UCSD-AML1 (cell line): ENCODE measurements at regions not wholly inside any gene's neighbourhood (a gene's known extent, or its start where the extent isn't known, plus 50 kb on each side); places are given as distances from the start of the nearest gene placed in this dataset.
A peak's percentile ranks its signal among the peaks of the same experiment; 100 is the strongest.

Source experiments
- DNase-seq: peaks from one replicate; lab custom pipeline; 2025; ENCODE audit not compliant: unreplicated experiment; lab: John Stamatoyannopoulos, UW

- DNase-seq = no peak
These were observed 352.2 kb downstream of the FSCB start for GRCh38 chr14:44154874-44155273.

GRCh38 chr14:44154446-44154845, 352.6 kb downstream of the FSCB start:
- no peak for DNase-seq

- no peak for DNase-seq
These were observed 355.8 kb downstream of the FSCB start for GRCh38 chr14:44151130-44151820.

- peak; percentile 9 for DNase-seq
These were observed 357.5 kb downstream of the FSCB start for GRCh38 chr14:44149597-44149996.

- DNase-seq = no peak
These were observed 365.1 kb downstream of the FSCB start for GRCh38 chr14:44142006-44142405.

GRCh38 chr14:44135972-44136371, 371.1 kb downstream of the FSCB start:
- no peak for DNase-seq

- DNase-seq = no peak
These were observed 375.2 kb downstream of the FSCB start for GRCh38 chr14:44131861-44132260.

GRCh38 chr14:44113769-44114730, 393.0 kb downstream of the FSCB start:
- no peak for DNase-seq

GRCh38 chr14:44112774-44113460, 394.2 kb downstream of the FSCB start:
- DNase-seq = no peak

- DNase-seq = no peak
These were observed 398.0 kb downstream of the FSCB start for GRCh38 chr14:44109036-44109435.

- DNase-seq = no peak
These were observed 398.5 kb downstream of the FSCB start for GRCh38 chr14:44108601-44109000.

- DNase-seq = no peak
These were observed 399.9 kb downstream of the FSCB start for GRCh38 chr14:44107156-44107555.

- DNase-seq = no peak
These were observed 407.2 kb downstream of the FSCB start for GRCh38 chr14:44099743-44100488.

GRCh38 chr14:44081146-44081545, 425.9 kb downstream of the FSCB start:
- no peak for DNase-seq

- DNase-seq = no peak
These were observed 437.0 kb downstream of the FSCB start for GRCh38 chr14:44070046-44070445.

- no peak for DNase-seq
These were observed 453.7 kb downstream of the FSCB start for GRCh38 chr14:44053422-44053821.

- no peak for DNase-seq
These were observed 465.4 kb downstream of the FSCB start for GRCh38 chr14:44041700-44042099.

- no peak for DNase-seq
These were observed 466.5 kb downstream of the FSCB start for GRCh38 chr14:44040561-44040960.

GRCh38 chr14:44036248-44036647, 470.8 kb downstream of the FSCB start:
- DNase-seq = no peak

- no peak for DNase-seq
These were observed 471.4 kb downstream of the FSCB start for GRCh38 chr14:44035707-44036106.

GRCh38 chr14:44030831-44031383, 476.2 kb downstream of the FSCB start:
- DNase-seq = no peak
